ENCODE measurements at regions not wholly inside any gene's neighbourhood (a gene's known extent, or its start where the extent isn't known, plus 50 kb on each side); places are given as distances from the start of the nearest gene placed in this dataset.

GRCh38 chr3:176690083-176690869 lies 507.0 kb downstream of the TBL1XR1 start:
- no peak overlapping the region for H3K4me3 Mint-ChIP-seq
- ATAC-seq (no peak), DNase-seq (no peak)
- H3K27me3 Mint-ChIP-seq, result peaks cover 0 to 5% (median 3%) of the 10 kb centered on the region in 5 donors
- intact Hi-C loops (cut with micrococcal nuclease), result no loop called here
- no peaks in the 10 kb centered on the region for H3K9me3 ChIP-seq (ENCODE audit: control insufficient read depth in 2 of 3, low read length in 3 of 3)
- H3K27ac Mint-ChIP-seq, result no peak overlapping the region
- ChIA-PET POLR2A (no interaction called here), CTCF (no interaction called here)
- no peaks in the 10 kb centered on the region for H3K27me3 ChIP-seq (ENCODE audit: control insufficient read depth in 2 of 2, insufficient read depth in 2 of 2, low read length in 2 of 2)
- H3K4me1 Mint-ChIP-seq, result no peaks in the 10 kb centered on the region
- no peaks in the 10 kb centered on the region for H3K36me3 Mint-ChIP-seq
- no peak overlapping the region for H3K27ac ChIP-seq (ENCODE audit: low read depth, low read length)
- H3K9me3 Mint-ChIP-seq, result peaks cover 0 to 11% (median under 1%) of the 10 kb centered on the region in 11 donors
- no peak overlapping the region for H3K4me3 ChIP-seq (ENCODE audit: low read length)
- H3K4me1 ChIP-seq (ENCODE audit: control insufficient read depth in 2 of 2, insufficient read depth in 2 of 2, low read length in 2 of 2), result no peaks in the 10 kb centered on the region
- no peaks in the 10 kb centered on the region for H3K36me3 ChIP-seq (ENCODE audit: control insufficient read depth in 2 of 3, insufficient read depth in 3 of 3, low read length in 3 of 3)

DNA sequence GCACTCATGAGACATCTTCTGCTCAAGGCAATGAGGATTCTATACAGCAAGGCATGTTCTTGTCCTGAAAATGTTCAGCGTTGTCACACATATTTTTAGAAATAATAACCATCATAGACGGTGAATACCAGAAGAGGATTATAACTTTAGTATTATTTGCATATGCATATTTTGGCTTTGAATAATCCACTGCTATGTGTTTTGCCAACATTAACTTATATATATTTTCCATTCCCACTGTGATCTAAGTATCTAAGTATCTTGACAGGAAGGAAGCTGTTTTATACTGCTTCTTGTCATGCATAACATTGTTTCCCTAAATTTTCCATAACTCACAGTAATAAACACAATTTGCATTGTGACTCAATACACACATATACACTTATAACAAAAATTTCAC lies 509.5 kb downstream of the TBL1XR1 start:
- no peaks in the 10 kb centered on the region for H3K27me3 ChIP-seq (ENCODE audit: control insufficient read depth in 2 of 2, insufficient read depth in 2 of 2, low read length in 2 of 2)
- POLR2A ChIA-PET, result no interaction called here
- no peaks in the 10 kb centered on the region for H3K36me3 ChIP-seq (ENCODE audit: control insufficient read depth in 2 of 3, insufficient read depth in 3 of 3, low read length in 3 of 3)
- Mint-ChIP-seq H3K9me3 (peaks cover 0 to 27% (median 8%) of the 10 kb centered on the region in 11 donors), H3K4me3 (no peak overlapping the region), H3K36me3 (peaks cover 0 to 4% (median 0%) of the 10 kb centered on the region in 5 donors), H3K4me1 (no peaks in the 10 kb centered on the region), H3K27me3 (peaks cover 0 to 5% (median 0%) of the 10 kb centered on the region in 5 donors), H3K27ac (no peak overlapping the region)
- H3K27ac ChIP-seq (ENCODE audit: low read depth, low read length), result no peak overlapping the region
- CTCF ChIA-PET, result no interaction called here
- no peaks in the 10 kb centered on the region for H3K4me1 ChIP-seq (ENCODE audit: control insufficient read depth in 2 of 2, insufficient read depth in 2 of 2, low read length in 2 of 2)
- ATAC-seq (no peak), DNase-seq (no peak)
- H3K4me3 ChIP-seq (ENCODE audit: low read length), result no peak overlapping the region
- H3K9me3 ChIP-seq (ENCODE audit: control insufficient read depth in 2 of 3, low read length in 3 of 3), result peaks cover 0 to 8% (median 0%) of the 10 kb centered on the region in 3 experiments
- intact Hi-C loops (cut with micrococcal nuclease), result no loop called here

DNA sequence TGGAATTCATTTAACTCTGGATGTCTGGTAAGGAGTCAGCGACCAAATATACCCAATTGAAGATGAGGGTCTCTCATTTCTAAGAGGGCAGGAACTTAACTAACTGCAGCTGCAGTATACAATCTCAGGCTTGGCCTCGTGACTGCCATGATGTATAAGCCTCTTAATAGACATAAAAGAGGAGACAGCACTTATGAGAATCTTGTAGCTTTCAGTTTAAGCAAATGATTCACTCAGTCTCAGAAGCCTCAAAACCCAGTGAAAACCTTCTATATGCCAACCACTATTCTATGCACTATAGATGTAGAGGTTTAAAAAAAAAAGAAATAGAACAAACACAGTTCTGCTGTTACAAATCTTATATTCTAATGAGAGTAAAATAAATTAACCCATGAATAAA lies 513.9 kb downstream of the TBL1XR1 start:
- no peak overlapping the region for H3K27ac ChIP-seq (ENCODE audit: low read depth, low read length)
- ChIA-PET POLR2A (no interaction called here), CTCF (no interaction called here)
- no peaks in the 10 kb centered on the region for H3K27me3 ChIP-seq (ENCODE audit: control insufficient read depth in 2 of 2, insufficient read depth in 2 of 2, low read length in 2 of 2)
- ATAC-seq, result no peak
- peaks cover 0 to 8% (median 0%) of the 10 kb centered on the region in 3 experiments for H3K9me3 ChIP-seq (ENCODE audit: control insufficient read depth in 2 of 3, low read length in 3 of 3)
- H3K4me1 ChIP-seq (ENCODE audit: control insufficient read depth in 2 of 2, insufficient read depth in 2 of 2, low read length in 2 of 2), result no peaks in the 10 kb centered on the region
- intact Hi-C loops (cut with micrococcal nuclease), result no loop called here
- no peaks in the 10 kb centered on the region for H3K27me3 Mint-ChIP-seq
- H3K36me3 ChIP-seq (ENCODE audit: control insufficient read depth in 2 of 3, insufficient read depth in 3 of 3, low read length in 3 of 3), result no peaks in the 10 kb centered on the region
- no peaks in the 10 kb centered on the region for H3K4me1 Mint-ChIP-seq
- H3K4me3 ChIP-seq (ENCODE audit: low read length), result no peak overlapping the region
- no peak overlapping the region for H3K4me3 Mint-ChIP-seq
- H3K9me3 Mint-ChIP-seq, result peaks cover 8 to 56% (median 21%) of the 10 kb centered on the region in 11 donors
- DNase-seq, result no peak
- peaks cover 0 to 4% (median 0%) of the 10 kb centered on the region in 5 donors for H3K36me3 Mint-ChIP-seq
- no peak overlapping the region for H3K27ac Mint-ChIP-seq

DNA sequence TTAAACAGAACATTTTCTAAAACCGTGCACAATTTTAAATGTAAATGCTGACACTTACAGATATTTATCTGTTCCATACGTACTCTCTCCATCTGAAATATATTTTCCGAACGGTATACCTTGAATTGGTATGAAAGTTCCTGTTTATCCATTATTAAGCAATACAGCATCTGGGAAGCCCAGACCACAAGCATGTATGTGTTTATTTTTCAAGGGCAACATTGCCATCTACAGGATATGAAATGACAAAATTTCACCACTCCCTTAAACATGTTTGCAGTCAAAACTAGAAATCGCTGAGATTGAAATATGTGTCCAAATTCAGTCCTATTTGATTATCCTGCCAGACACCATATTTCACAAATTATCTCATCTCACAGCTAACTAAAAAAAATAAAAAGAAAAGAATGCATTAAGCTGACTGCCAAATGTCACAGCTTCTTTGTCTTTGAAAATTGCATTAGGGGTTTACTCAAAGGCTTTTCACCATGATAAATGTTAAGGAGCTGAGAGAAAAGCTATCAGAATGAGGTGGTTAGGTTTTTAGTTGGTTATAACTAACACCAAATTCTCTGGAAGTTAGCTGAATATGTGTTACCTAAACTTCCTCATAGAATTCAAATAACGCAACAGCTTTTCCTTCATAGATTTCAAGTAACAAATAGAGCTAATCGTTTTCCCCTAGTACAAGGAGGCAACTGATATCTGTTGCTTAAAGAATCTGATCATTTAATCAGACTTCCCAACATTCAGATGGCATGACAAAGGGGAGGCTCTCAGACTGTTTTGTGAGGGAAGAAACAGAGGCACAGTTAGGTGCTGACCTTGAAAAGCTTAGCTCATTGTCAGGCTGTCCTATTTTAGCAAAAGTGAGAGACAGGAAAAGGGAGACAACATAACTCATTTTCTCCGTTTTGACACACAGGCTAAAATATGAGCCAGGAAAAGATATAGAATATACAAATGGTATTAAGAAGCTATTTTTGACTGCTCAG lies 533.1 kb downstream of the TBL1XR1 start:
- no peaks in the 10 kb centered on the region for H3K36me3 Mint-ChIP-seq

GRCh38 chr3:176663387-176663786 lies 533.9 kb downstream of the TBL1XR1 start:
- H3K36me3 ChIP-seq (ENCODE audit: control insufficient read depth in 2 of 3, insufficient read depth in 3 of 3, low read length in 3 of 3), result no peaks in the 10 kb centered on the region
- Mint-ChIP-seq H3K9me3 (peaks cover 0 to 10% (median 0%) of the 10 kb centered on the region in 11 donors), H3K27ac (no peak overlapping the region), H3K36me3 (no peaks in the 10 kb centered on the region), H3K27me3 (peaks cover 0 to 14% (median 4%) of the 10 kb centered on the region in 5 donors), H3K4me1 (no peaks in the 10 kb centered on the region), H3K4me3 (no peak overlapping the region)
- no peak overlapping the region for H3K4me3 ChIP-seq (ENCODE audit: low read length)
- no peak for DNase-seq
- no peaks in the 10 kb centered on the region for H3K27me3 ChIP-seq (ENCODE audit: control insufficient read depth in 2 of 2, insufficient read depth in 2 of 2, low read length in 2 of 2)
- POLR2A ChIA-PET, result no interaction called here
- no peak overlapping the region for H3K27ac ChIP-seq (ENCODE audit: low read depth, low read length)
- CTCF ChIA-PET, result no interaction called here
- no peaks in the 10 kb centered on the region for H3K9me3 ChIP-seq (ENCODE audit: control insufficient read depth in 2 of 3, low read length in 3 of 3)
- ATAC-seq, result no peak
- H3K4me1 ChIP-seq (ENCODE audit: control insufficient read depth in 2 of 2, insufficient read depth in 2 of 2, low read length in 2 of 2), result no peaks in the 10 kb centered on the region
- intact Hi-C loops (cut with micrococcal nuclease), result no loop called here

More for the DNA sequence above, 533.1 kb downstream of the TBL1XR1 start:
- no peaks in the 10 kb centered on the region for H3K36me3 ChIP-seq (ENCODE audit: control insufficient read depth in 2 of 3, insufficient read depth in 3 of 3, low read length in 3 of 3)
- intact Hi-C loops (cut with micrococcal nuclease), result no loop called here
- no peak overlapping the region for H3K27ac Mint-ChIP-seq
- no peaks in the 10 kb centered on the region for H3K9me3 ChIP-seq (ENCODE audit: control insufficient read depth in 2 of 3, low read length in 3 of 3)
- no peaks in the 10 kb centered on the region for H3K27me3 ChIP-seq (ENCODE audit: control insufficient read depth in 2 of 2, insufficient read depth in 2 of 2, low read length in 2 of 2)
- no peaks in the 10 kb centered on the region for H3K4me1 ChIP-seq (ENCODE audit: control insufficient read depth in 2 of 2, insufficient read depth in 2 of 2, low read length in 2 of 2)
- H3K9me3 Mint-ChIP-seq, result peaks cover 0 to 16% (median 0%) of the 10 kb centered on the region in 11 donors
- H3K27me3 Mint-ChIP-seq, result peaks cover 0 to 18% (median 3%) of the 10 kb centered on the region in 5 donors
- DNase-seq, result no peak
- ChIA-PET POLR2A (no interaction called here), CTCF (no interaction called here)
- H3K4me1 Mint-ChIP-seq, result no peaks in the 10 kb centered on the region
- no peak overlapping the region for H3K4me3 ChIP-seq (ENCODE audit: low read length)
- no peak for ATAC-seq
- no peak overlapping the region for H3K27ac ChIP-seq (ENCODE audit: low read depth, low read length)
- H3K4me3 Mint-ChIP-seq, result no peak overlapping the region

DNA sequence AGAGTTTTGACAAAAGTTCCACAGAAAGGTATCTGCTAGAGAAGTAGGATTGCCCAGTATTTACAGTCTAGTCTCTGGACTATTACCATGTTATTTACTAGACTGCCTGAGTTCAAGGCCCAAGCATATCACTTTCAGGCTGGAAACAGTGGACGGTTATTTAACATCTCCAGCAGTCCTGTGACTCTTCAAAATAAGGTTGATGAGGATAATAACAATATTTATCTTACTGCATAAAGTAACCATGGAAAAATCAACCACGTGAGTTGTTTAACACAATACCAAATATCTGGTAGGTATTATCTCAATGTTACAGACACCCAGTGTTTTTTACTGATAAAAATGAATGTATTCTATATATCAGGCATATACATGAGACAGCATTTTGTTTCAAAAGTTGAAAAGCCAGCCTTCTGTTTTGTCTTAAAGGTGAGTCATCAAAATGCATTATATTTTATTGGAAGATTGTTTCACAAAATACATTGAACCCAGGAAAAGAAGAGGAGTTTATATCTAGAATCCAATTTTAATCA lies 535.8 kb downstream of the TBL1XR1 start:
- Histone ChIP-seq H3K36me3 (ENCODE audit: control insufficient read depth in 2 of 3, insufficient read depth in 3 of 3, low read length in 3 of 3) (no peaks in the 10 kb centered on the region), H3K9me3 (ENCODE audit: control insufficient read depth in 2 of 3, low read length in 3 of 3) (no peaks in the 10 kb centered on the region), H3K4me1 (ENCODE audit: control insufficient read depth in 2 of 2, insufficient read depth in 2 of 2, low read length in 2 of 2) (no peaks in the 10 kb centered on the region), H3K27me3 (ENCODE audit: control insufficient read depth in 2 of 2, insufficient read depth in 2 of 2, low read length in 2 of 2) (no peaks in the 10 kb centered on the region), H3K27ac (ENCODE audit: low read depth, low read length) (no peak overlapping the region), H3K4me3 (ENCODE audit: low read length) (no peak overlapping the region)
- DNase-seq (no peak), ATAC-seq (no peak)
- no peaks in the 10 kb centered on the region for H3K36me3 Mint-ChIP-seq
- POLR2A ChIA-PET, result no interaction called here
- H3K9me3 Mint-ChIP-seq, result no peaks in the 10 kb centered on the region
- H3K27ac Mint-ChIP-seq, result no peak overlapping the region
- CTCF ChIA-PET, result no interaction called here
- intact Hi-C loops (cut with micrococcal nuclease), result no loop called here
- H3K27me3 Mint-ChIP-seq, result peaks cover 0 to 7% (median 4%) of the 10 kb centered on the region in 5 donors
- no peaks in the 10 kb centered on the region for H3K4me1 Mint-ChIP-seq
- H3K4me3 Mint-ChIP-seq, result no peak overlapping the region
